HUES48 (cell line): ENCODE measurements at regions not wholly inside any gene's neighbourhood (a gene's known extent, or its start where the extent isn't known, plus 50 kb on each side); places are given as distances from the start of the nearest gene placed in this dataset.
"Not testable (repeated sequence)": the region's sequence is repeated elsewhere in the genome, so short reads cannot be mapped to it uniquely, and the experiment has no call there.

Source experiments
- H3K27ac ChIP-seq: one replicate; pipeline ENCODE4 v1.7.0; 2013; ENCODE audit warnings: low read depth, low read length, inconsistent platforms
- H3K27me3 ChIP-seq: 2 replicates; pipeline ENCODE4 v1.6.1; 2013; ENCODE audit warnings: mild to moderate bottlenecking, low read length; ENCODE audit not compliant: control insufficient read depth, insufficient read depth
- H3K36me3 ChIP-seq: 2 replicates; pipeline ENCODE4 v1.6.1; 2013; ENCODE audit warnings: low read length; ENCODE audit not compliant: control insufficient read depth, insufficient read depth
- H3K4me1 ChIP-seq: 2 replicates; pipeline ENCODE4 v1.6.1; 2013; ENCODE audit warnings: mild to moderate bottlenecking, low read length; ENCODE audit not compliant: control insufficient read depth, insufficient read depth
- H3K4me3 ChIP-seq: 2 replicates; pipeline ENCODE4 v1.5.1; 2013; ENCODE audit warnings: mild to moderate bottlenecking, low read depth, low read length
- H3K9ac ChIP-seq: 2 replicates; pipeline ENCODE4 v1.6.1; 2013; ENCODE audit warnings: mild to moderate bottlenecking, low read depth, low read length, moderate library complexity
- H3K9me3 ChIP-seq: 2 replicates; pipeline ENCODE4 v1.6.1; 2013; ENCODE audit warnings: low read length; ENCODE audit not compliant: control insufficient read depth, insufficient read depth

- H3K4me3 ChIP-seq, H3K36me3 ChIP-seq, H3K27me3 ChIP-seq, H3K27ac ChIP-seq, H3K4me1 ChIP-seq, H3K9ac ChIP-seq, H3K9me3 ChIP-seq: not testable (repeated sequence)
These were observed 424.3 kb upstream of the ZNF337 start for GRCh38 chr20:26120920-26121319.

GRCh38 chr20:26094498-26094897, 397.8 kb upstream of the ZNF337 start:
- H3K9me3 ChIP-seq, H3K4me1 ChIP-seq, H3K9ac ChIP-seq, H3K36me3 ChIP-seq, H3K27me3 ChIP-seq, H3K4me3 ChIP-seq, H3K27ac ChIP-seq: not testable (repeated sequence)

- H3K9ac ChIP-seq, H3K36me3 ChIP-seq, H3K27me3 ChIP-seq, H3K4me3 ChIP-seq, H3K4me1 ChIP-seq, H3K9me3 ChIP-seq, H3K27ac ChIP-seq: not testable (repeated sequence)
These were observed 395.3 kb upstream of the ZNF337 start for GRCh38 chr20:26091921-26092320.

- H3K27me3 ChIP-seq, H3K27ac ChIP-seq, H3K9ac ChIP-seq, H3K9me3 ChIP-seq, H3K4me3 ChIP-seq, H3K36me3 ChIP-seq, H3K4me1 ChIP-seq: not testable (repeated sequence)
These were observed 389.5 kb upstream of the ZNF337 start for GRCh38 chr20:26086195-26086594.

- not testable (repeated sequence) for H3K9me3 ChIP-seq, H3K4me3 ChIP-seq, H3K9ac ChIP-seq, H3K27ac ChIP-seq, H3K27me3 ChIP-seq, H3K36me3 ChIP-seq, H3K4me1 ChIP-seq
These were observed 377.3 kb upstream of the ZNF337 start for GRCh38 chr20:26073972-26074371.

GRCh38 chr20:26059324-26059723, 362.7 kb upstream of the ZNF337 start:
- not testable (repeated sequence) for H3K36me3 ChIP-seq, H3K4me3 ChIP-seq, H3K27me3 ChIP-seq, H3K9me3 ChIP-seq, H3K9ac ChIP-seq, H3K27ac ChIP-seq, H3K4me1 ChIP-seq

- not testable (repeated sequence) for H3K27me3 ChIP-seq, H3K4me1 ChIP-seq, H3K36me3 ChIP-seq, H3K9ac ChIP-seq, H3K9me3 ChIP-seq, H3K27ac ChIP-seq, H3K4me3 ChIP-seq
These were observed 361.8 kb upstream of the ZNF337 start for GRCh38 chr20:26058446-26058845.

- not testable (repeated sequence) for H3K36me3 ChIP-seq, H3K4me1 ChIP-seq, H3K27me3 ChIP-seq, H3K9me3 ChIP-seq, H3K9ac ChIP-seq, H3K4me3 ChIP-seq, H3K27ac ChIP-seq
These were observed 360.6 kb upstream of the ZNF337 start for GRCh38 chr20:26057135-26057752.

GRCh38 chr20:26025792-26026191, 329.1 kb upstream of the ZNF337 start:
- not testable (repeated sequence) for H3K27me3 ChIP-seq, H3K27ac ChIP-seq, H3K9me3 ChIP-seq, H3K4me1 ChIP-seq, H3K36me3 ChIP-seq, H3K4me3 ChIP-seq, H3K9ac ChIP-seq

- H3K27ac ChIP-seq, H3K36me3 ChIP-seq, H3K9ac ChIP-seq, H3K27me3 ChIP-seq, H3K4me3 ChIP-seq, H3K4me1 ChIP-seq, H3K9me3 ChIP-seq: not testable (repeated sequence)
These were observed 314.3 kb upstream of the ZNF337 start for GRCh38 chr20:26010942-26011276.

- Histone ChIP-seq H3K4me3 (peak overlapping the region; percentile 88), H3K9ac (peak overlapping the region; percentile 95), H3K27ac (peak overlapping the region; percentile 72)
- not testable (repeated sequence) for H3K36me3 ChIP-seq, H3K9me3 ChIP-seq, H3K4me1 ChIP-seq, H3K27me3 ChIP-seq
These were observed 313.7 kb upstream of the ZNF337 start for GRCh38 chr20:26010224-26010941.
